ENCODE measurements at regions not wholly inside any gene's neighbourhood (a gene's known extent, or its start where the extent isn't known, plus 50 kb on each side); places are given as distances from the start of the nearest gene placed in this dataset.

DNA sequence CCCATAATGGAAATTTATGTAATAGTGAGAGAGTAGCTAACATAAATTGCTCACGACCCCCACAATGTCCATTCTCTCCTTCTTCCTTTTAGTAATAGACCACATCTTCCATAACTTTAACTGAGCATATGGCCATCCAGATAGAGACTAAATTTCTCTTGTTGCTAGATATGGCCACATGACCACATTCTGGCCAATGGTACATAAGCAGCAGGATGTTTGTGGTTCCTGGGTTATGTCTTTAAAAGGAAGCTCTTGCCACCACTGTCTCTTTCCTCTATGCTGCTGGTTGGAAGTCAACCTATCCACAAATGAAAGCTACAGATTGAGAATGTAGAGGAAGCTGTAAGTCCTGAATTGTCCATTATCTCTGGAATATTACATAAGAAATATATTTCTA is 59.7 kb upstream of the NPHP3 start:
- TF ChIP-seq, protein P1, sequence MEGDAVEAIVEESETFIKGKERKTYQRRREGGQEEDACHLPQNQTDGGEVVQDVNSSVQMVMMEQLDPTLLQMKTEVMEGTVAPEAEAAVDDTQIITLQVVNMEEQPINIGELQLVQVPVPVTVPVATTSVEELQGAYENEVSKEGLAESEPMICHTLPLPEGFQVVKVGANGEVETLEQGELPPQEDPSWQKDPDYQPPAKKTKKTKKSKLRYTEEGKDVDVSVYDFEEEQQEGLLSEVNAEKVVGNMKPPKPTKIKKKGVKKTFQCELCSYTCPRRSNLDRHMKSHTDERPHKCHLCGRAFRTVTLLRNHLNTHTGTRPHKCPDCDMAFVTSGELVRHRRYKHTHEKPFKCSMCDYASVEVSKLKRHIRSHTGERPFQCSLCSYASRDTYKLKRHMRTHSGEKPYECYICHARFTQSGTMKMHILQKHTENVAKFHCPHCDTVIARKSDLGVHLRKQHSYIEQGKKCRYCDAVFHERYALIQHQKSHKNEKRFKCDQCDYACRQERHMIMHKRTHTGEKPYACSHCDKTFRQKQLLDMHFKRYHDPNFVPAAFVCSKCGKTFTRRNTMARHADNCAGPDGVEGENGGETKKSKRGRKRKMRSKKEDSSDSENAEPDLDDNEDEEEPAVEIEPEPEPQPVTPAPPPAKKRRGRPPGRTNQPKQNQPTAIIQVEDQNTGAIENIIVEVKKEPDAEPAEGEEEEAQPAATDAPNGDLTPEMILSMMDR (IDR thresholded peaks at IDR 0.05; ENCODE audit: low read depth, low read length) = no peak
- TF ChIP-seq, protein P2, sequence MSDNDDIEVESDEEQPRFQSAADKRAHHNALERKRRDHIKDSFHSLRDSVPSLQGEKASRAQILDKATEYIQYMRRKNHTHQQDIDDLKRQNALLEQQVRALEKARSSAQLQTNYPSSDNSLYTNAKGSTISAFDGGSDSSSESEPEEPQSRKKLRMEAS (IDR thresholded peaks at IDR 0.05; ENCODE audit: low read depth, low read length) = no peak
- no peak for TF ChIP-seq POLR2A (IDR thresholded peaks at IDR 0.05; ENCODE audit: extremely low read depth, insufficient read length)
- no peak for TF ChIP-seq MYC (IDR thresholded peaks at IDR 0.05; ENCODE audit: low read depth, low read length)
